ENCODE measurements at regions not wholly inside any gene's neighbourhood (a gene's known extent, or its start where the extent isn't known, plus 50 kb on each side); places are given as distances from the start of the nearest gene placed in this dataset.
"Not testable (repeated sequence)": the region's sequence is repeated elsewhere in the genome, so short reads cannot be mapped to it uniquely, and the experiment has no call there.

DNA sequence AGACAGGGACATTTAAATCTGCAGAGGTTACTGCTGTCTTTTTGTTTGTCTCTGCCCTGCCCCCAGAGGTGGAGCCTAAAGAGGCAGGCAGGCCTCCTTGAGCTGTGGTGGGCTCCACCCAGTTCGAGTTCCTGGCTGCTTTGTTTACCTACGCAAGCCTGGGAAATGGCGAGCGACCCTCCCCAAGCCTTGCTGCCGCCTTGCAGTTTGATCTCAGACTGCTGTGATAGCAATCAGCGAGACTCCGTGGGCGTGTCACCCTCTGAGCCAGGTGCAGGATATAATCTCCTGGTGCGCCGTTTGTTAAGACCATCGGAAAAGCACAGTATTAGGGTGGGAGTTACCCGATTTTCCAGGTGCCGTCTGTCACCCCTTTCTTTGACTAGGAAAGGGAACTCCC is 93.3 kb downstream of the ANKRD30BL start:
- not testable (repeated sequence) for H3K27me3 Mint-ChIP-seq (ENCODE audit: low read depth); H3K4me3 Mint-ChIP-seq; H3K36me3 Mint-ChIP-seq; H3K4me1 Mint-ChIP-seq; DNase-seq (ENCODE audit: low spot score in 2 of 2, unreplicated experiment in 2 of 2); H3K27ac Mint-ChIP-seq
- H3K9me3 Mint-ChIP-seq = peaks cover 24% of the 10 kb centered on the region

DNA sequence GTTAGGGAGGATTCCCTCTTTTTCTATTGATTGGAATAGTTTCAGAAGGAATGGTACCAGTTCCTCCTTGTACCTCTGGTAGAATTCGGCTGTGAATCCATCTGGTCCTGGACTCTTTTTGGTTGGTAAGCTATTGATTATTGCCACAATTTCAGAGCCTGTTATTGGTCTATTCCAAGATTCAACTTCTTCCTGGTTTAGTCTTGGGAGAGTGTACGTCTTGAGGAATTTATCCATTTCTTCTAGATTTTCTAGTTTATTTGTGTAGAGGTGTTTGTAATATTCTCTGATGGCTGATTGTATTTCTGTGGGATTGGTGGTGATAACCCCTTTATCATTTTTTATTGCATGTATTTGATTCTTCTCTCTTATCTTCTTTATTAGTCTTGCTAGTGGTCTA is 96.4 kb downstream of the ANKRD30BL start:
- not testable (repeated sequence) for H3K4me3 Mint-ChIP-seq; H3K27me3 Mint-ChIP-seq (ENCODE audit: low read depth); H3K27ac Mint-ChIP-seq; DNase-seq (ENCODE audit: low spot score in 2 of 2, unreplicated experiment in 2 of 2); H3K4me1 Mint-ChIP-seq; H3K36me3 Mint-ChIP-seq
- H3K9me3 Mint-ChIP-seq = peaks cover 24% of the 10 kb centered on the region

DNA sequence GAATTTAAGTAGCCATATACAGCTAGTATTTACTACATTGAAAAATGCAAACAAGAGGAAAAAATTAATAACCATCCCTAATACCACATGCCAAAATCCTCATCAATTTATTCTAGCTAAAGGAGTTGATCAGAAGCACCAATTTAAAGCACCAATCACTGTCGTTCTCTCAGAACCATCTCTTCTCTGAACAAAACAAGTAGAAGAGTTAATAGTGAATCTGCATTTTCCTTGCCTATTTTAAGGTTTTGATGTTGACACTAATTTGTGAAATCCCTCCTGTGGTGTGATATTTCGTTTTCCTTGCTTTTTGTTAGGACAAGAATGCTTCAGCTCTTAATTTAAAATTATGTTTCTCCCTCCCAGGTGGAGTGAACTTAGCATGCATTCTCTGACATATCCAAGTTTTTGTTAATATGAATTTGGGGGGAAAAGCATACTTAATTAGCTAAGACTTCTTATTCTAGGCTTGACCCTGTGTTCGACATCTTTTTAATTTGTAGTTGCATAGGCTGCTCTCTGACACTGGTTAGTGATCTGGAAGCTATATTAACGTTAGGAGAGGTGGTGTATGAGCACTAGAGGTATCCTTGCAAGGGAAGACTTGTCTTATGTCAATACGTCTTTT is 122.0 kb downstream of the ANKRD30BL start:
- not testable (repeated sequence) for H3K27ac Mint-ChIP-seq; H3K36me3 Mint-ChIP-seq; H3K9me3 Mint-ChIP-seq; H3K4me3 Mint-ChIP-seq; DNase-seq (ENCODE audit: low spot score in 2 of 2, unreplicated experiment in 2 of 2); H3K4me1 Mint-ChIP-seq
- peaks cover 21% of the 10 kb centered on the region for H3K27me3 Mint-ChIP-seq (ENCODE audit: low read depth)

DNA sequence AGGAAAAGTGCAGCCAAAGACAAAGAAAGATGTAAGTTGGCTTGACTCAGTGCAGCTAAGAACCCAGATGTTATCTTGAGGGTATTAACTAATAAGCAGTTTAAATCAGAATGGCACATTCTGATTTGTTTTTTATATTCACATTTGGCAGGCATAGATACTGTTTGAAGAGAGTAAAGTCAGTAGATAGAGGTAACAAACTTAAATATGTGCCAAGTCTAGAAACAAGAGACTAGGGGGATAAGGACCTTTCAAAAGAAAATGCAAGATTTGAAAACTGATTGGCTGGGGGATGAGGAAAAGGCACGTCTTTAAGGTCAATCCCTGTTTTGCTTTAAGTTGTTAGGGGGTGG is 122.9 kb downstream of the ANKRD30BL start:
- not testable (repeated sequence) for H3K4me1 Mint-ChIP-seq; H3K27ac Mint-ChIP-seq; DNase-seq (ENCODE audit: low spot score in 2 of 2, unreplicated experiment in 2 of 2); H3K9me3 Mint-ChIP-seq; H3K36me3 Mint-ChIP-seq
- Mint-ChIP-seq H3K27me3 (ENCODE audit: low read depth) (peaks cover 17% of the 10 kb centered on the region), H3K4me3 (peak overlapping the region; percentile 73)

DNA sequence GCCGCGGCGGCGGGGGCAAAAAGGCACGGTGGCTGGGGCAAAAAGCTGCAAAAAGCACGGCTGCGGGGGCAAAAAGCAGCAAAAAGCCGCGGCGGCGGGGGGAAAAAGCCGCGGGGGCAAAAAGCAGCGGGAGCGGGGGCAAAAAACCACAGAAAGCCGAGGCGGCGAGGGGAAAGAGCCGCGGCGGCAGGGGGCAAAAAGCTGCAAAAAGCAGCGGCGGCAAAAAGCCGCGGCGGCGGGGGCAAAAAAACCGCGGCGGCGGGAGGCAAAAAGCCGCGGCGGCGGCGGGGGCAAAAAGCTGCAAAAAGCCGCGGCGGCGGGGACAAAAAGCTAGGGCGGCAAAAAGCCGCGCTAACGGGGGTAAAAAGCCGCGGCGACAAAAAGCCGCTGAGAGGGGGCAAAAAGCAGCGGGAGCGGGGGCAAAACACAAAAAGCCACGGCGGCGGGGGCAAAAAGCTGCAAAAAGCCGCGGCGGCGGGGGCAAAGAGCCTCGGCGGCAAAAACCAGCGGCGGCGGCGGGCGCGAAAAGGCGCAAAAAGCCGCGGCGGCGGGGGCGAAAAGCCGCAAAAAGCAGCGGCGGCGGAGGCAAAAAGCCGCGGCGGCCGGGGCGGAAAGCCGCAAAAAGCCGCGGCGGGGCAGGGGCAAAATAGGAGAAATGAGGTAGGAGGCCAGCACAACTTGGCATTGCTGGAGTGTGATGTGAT is 123.4 kb downstream of the ANKRD30BL start:
- TF ChIP-seq, protein P1, sequence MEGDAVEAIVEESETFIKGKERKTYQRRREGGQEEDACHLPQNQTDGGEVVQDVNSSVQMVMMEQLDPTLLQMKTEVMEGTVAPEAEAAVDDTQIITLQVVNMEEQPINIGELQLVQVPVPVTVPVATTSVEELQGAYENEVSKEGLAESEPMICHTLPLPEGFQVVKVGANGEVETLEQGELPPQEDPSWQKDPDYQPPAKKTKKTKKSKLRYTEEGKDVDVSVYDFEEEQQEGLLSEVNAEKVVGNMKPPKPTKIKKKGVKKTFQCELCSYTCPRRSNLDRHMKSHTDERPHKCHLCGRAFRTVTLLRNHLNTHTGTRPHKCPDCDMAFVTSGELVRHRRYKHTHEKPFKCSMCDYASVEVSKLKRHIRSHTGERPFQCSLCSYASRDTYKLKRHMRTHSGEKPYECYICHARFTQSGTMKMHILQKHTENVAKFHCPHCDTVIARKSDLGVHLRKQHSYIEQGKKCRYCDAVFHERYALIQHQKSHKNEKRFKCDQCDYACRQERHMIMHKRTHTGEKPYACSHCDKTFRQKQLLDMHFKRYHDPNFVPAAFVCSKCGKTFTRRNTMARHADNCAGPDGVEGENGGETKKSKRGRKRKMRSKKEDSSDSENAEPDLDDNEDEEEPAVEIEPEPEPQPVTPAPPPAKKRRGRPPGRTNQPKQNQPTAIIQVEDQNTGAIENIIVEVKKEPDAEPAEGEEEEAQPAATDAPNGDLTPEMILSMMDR (IDR thresholded peaks at IDR 0.05; ENCODE audit: unreplicated experiment) = no peak
- peak overlapping the region; percentile 73 for H3K4me3 Mint-ChIP-seq
- H3K27ac Mint-ChIP-seq = no peak overlapping the region
- H3K27me3 Mint-ChIP-seq (ENCODE audit: low read depth) = peaks cover 12% of the 10 kb centered on the region
- H3K4me1 Mint-ChIP-seq = peaks cover 7% of the 10 kb centered on the region
- H3K9me3 Mint-ChIP-seq = peaks cover 6% of the 10 kb centered on the region
- DNase-seq (ENCODE audit: low spot score in 2 of 2, unreplicated experiment in 2 of 2) = no peak
- no peaks in the 10 kb centered on the region for H3K36me3 Mint-ChIP-seq

DNA sequence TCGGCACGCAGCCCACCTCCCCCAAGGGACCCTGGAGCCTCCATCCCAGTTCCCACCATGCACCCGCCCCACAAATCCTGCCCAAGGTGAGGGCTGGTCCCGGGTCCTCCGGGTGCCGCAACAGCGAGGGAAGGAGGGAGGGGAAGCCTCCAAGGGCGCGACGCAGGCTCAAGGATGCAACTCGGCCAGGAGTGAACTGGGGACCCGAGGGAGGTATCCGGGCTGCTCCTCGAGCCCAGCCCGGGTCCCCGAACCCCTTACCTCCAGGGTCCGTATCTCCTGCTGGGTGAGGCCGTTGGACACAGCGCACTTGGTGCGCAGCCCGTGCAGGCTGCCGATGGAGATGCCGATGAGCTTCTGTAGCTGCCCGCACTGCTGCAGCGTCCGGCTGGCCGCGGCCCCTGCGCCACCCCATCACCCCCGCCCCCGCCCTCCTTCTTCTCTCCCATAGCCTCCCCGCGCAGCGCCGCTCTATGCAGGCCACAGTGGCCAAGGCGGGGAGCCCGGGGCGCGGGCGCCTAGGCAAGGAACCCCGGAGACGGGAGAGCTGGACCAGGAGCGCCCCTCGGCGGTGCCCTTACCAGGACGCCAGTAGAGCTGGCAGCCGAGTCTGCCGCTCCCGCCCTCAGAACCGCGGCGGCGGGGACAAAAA is 124.1 kb downstream of the ANKRD30BL start:
- H3K4me1 Mint-ChIP-seq = peaks cover 7% of the 10 kb centered on the region
- H3K4me3 Mint-ChIP-seq = peak overlapping the region; percentile 73
- DNase-seq (ENCODE audit: low spot score in 2 of 2, unreplicated experiment in 2 of 2) = peak in 1 of 2 experiments; percentile 47
- no peaks in the 10 kb centered on the region for H3K36me3 Mint-ChIP-seq
- H3K27me3 Mint-ChIP-seq (ENCODE audit: low read depth) = peaks cover 10% of the 10 kb centered on the region
- H3K9me3 Mint-ChIP-seq = peaks cover 4% of the 10 kb centered on the region
- TF ChIP-seq, protein P1 (IDR thresholded peaks at IDR 0.05; ENCODE audit: unreplicated experiment) = no peak
- no peak overlapping the region for H3K27ac Mint-ChIP-seq

DNA sequence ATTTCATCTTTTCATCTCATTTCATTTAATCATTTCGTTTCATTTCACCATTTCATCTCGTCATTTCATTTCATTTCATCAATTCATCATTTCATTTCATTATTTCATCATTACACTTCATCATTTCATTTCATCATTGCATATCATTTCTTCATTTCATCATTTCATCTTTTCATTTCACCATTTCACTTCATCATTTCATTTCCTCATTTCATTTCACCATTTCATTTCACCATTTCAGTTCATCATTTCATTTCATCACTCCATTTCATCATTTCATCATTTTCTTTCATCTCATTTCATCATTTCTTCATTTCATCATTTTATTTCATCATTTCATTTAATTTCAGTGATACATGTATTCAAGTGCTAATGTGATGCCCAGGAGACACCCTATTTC is 127.1 kb downstream of the ANKRD30BL start:
- Mint-ChIP-seq H3K4me3 (no peak overlapping the region), H3K27ac (no peak overlapping the region), H3K4me1 (peaks cover 7% of the 10 kb centered on the region), H3K36me3 (no peaks in the 10 kb centered on the region), H3K9me3 (no peaks in the 10 kb centered on the region), H3K27me3 (ENCODE audit: low read depth) (peaks cover 4% of the 10 kb centered on the region)
- DNase-seq (ENCODE audit: low spot score in 2 of 2, unreplicated experiment in 2 of 2) = no peak
- TF ChIP-seq, protein P1 (IDR thresholded peaks at IDR 0.05; ENCODE audit: unreplicated experiment) = no peak
